ENCODE measurements at regions not wholly inside any gene's neighbourhood (a gene's known extent, or its start where the extent isn't known, plus 50 kb on each side); places are given as distances from the start of the nearest gene placed in this dataset.

DNA sequence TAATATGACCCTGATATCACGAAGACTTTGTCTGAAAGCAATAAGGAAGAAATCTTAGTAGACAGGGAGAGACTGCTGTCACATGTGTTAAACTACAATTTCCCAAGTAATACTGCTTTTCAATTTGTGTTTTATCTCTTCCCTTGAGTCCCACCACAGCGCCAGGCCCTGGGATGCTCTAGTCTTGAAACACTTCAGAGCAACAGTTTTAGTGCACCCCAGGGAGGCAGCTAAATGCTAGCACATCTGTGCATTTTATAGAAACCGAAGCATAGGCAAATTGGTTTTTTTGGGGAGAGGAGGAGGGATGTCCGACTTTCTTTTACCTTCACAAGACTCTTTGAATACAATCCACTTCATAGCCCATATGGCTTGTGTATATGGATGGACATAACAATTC, 550.0 kb upstream of the SYT4 start:
- BruUV-seq (replicated peaks) = no TSS peak
- no peak for DNase-seq
- no peak overlapping the region for H3K4me3 Mint-ChIP-seq (ENCODE audit: low read depth, unreplicated experiment)
- H3K27me3 Mint-ChIP-seq (ENCODE audit: unreplicated experiment) = no peaks in the 10 kb centered on the region
- TF ChIP-seq, protein P1, sequence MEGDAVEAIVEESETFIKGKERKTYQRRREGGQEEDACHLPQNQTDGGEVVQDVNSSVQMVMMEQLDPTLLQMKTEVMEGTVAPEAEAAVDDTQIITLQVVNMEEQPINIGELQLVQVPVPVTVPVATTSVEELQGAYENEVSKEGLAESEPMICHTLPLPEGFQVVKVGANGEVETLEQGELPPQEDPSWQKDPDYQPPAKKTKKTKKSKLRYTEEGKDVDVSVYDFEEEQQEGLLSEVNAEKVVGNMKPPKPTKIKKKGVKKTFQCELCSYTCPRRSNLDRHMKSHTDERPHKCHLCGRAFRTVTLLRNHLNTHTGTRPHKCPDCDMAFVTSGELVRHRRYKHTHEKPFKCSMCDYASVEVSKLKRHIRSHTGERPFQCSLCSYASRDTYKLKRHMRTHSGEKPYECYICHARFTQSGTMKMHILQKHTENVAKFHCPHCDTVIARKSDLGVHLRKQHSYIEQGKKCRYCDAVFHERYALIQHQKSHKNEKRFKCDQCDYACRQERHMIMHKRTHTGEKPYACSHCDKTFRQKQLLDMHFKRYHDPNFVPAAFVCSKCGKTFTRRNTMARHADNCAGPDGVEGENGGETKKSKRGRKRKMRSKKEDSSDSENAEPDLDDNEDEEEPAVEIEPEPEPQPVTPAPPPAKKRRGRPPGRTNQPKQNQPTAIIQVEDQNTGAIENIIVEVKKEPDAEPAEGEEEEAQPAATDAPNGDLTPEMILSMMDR (IDR thresholded peaks at IDR 0.05; ENCODE audit: unreplicated experiment) = no peak
- H3K36me3 Mint-ChIP-seq (ENCODE audit: insufficient read depth, unreplicated experiment) = no peaks in the 10 kb centered on the region
- H3K9me3 Mint-ChIP-seq (ENCODE audit: low read depth, unreplicated experiment) = no peaks in the 10 kb centered on the region
- intact Hi-C loops (cut with micrococcal nuclease; ENCODE audit: unreplicated experiment) = no loop called here
- H3K4me1 Mint-ChIP-seq (ENCODE audit: low read depth, unreplicated experiment) = no peaks in the 10 kb centered on the region
- CTCF ChIA-PET = no interaction called here
- no peak overlapping the region for H3K27ac Mint-ChIP-seq (ENCODE audit: unreplicated experiment)

DNA sequence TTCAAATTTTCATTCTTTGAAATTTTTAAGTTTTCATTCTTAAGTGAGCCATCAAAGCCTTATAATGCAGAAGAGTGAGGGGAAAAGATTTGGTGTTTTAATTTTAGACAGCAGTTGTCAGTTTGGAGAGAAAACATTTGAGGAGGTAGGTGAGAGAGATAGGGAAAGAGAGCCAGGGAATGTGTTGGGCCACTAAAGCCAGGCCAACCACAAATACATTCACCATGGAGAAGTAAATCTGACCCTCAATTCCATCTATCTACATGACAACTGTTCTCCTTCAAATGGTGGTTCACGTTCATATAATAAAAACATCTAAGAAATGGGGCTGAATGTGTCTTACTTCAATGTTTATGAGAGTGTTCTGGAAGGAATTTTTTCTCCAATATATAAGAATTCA, 553.0 kb upstream of the SYT4 start:
- CTCF ChIA-PET = no interaction called here
- TF ChIP-seq, protein P1 (IDR thresholded peaks at IDR 0.05; ENCODE audit: unreplicated experiment) = no peak
- H3K4me1 Mint-ChIP-seq (ENCODE audit: low read depth, unreplicated experiment) = no peaks in the 10 kb centered on the region
- no peak for DNase-seq
- no peak overlapping the region for H3K4me3 Mint-ChIP-seq (ENCODE audit: low read depth, unreplicated experiment)
- H3K36me3 Mint-ChIP-seq (ENCODE audit: insufficient read depth, unreplicated experiment) = no peaks in the 10 kb centered on the region
- H3K27ac Mint-ChIP-seq (ENCODE audit: unreplicated experiment) = no peak overlapping the region
- no peaks in the 10 kb centered on the region for H3K27me3 Mint-ChIP-seq (ENCODE audit: unreplicated experiment)
- intact Hi-C loops (cut with micrococcal nuclease; ENCODE audit: unreplicated experiment) = no loop called here
- H3K9me3 Mint-ChIP-seq (ENCODE audit: low read depth, unreplicated experiment) = no peaks in the 10 kb centered on the region
- no TSS peak for BruUV-seq (replicated peaks)

DNA sequence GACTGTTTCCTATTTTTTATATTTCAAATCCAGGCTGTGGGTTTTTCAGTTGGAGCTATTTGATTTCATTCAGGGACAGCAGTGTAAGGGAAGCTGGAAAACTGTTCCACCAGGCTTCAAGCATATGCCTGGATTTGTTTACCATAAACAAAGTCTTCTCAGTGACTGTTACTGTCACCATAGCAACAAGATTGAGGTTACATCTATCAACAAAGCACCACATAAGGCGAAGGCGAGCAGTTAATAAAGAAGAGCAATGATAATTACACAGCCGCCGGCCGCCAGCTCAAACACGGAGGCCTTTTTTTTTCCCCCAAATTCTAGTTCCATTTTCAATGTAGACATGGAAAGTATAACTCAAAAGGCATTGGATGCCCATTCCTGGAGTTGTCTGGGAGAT, 553.7 kb upstream of the SYT4 start:
- Mint-ChIP-seq H3K9me3 (ENCODE audit: low read depth, unreplicated experiment) (no peaks in the 10 kb centered on the region), H3K27me3 (ENCODE audit: unreplicated experiment) (no peaks in the 10 kb centered on the region), H3K36me3 (ENCODE audit: insufficient read depth, unreplicated experiment) (no peaks in the 10 kb centered on the region), H3K4me3 (ENCODE audit: low read depth, unreplicated experiment) (no peak overlapping the region), H3K4me1 (ENCODE audit: low read depth, unreplicated experiment) (no peaks in the 10 kb centered on the region), H3K27ac (ENCODE audit: unreplicated experiment) (no peak overlapping the region)
- TF ChIP-seq, protein P1 (IDR thresholded peaks at IDR 0.05; ENCODE audit: unreplicated experiment) = no peak
- no peak for DNase-seq
- no TSS peak for BruUV-seq (replicated peaks)
- CTCF ChIA-PET = no interaction called here
- intact Hi-C loops (cut with micrococcal nuclease; ENCODE audit: unreplicated experiment) = no loop called here

DNA sequence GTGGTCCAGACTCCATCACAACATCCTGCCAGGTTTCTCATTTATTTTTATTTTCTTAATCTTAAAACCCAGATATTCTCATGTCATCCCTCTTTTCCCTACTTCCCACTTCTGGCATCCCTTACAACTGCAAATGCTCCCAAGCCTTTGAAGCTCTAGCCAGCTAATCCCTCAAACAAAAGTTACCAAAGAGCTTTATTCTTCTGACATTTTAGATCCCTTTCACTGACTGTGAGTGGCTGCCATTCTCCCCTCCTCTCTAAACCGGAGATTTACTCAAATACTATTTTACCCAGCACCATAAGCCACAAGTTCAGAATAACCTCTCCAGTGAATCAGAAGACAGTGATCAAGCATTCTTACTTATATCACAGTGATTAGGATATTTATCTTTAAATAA, 569.0 kb upstream of the SYT4 start:
- H3K27ac Mint-ChIP-seq (ENCODE audit: unreplicated experiment) = no peak overlapping the region

More for the DNA sequence above, 569.0 kb upstream of the SYT4 start:
- intact Hi-C loops (cut with micrococcal nuclease; ENCODE audit: unreplicated experiment) = no loop called here
- Mint-ChIP-seq H3K4me1 (ENCODE audit: low read depth, unreplicated experiment) (no peaks in the 10 kb centered on the region), H3K36me3 (ENCODE audit: insufficient read depth, unreplicated experiment) (no peaks in the 10 kb centered on the region), H3K4me3 (ENCODE audit: low read depth, unreplicated experiment) (no peak overlapping the region), H3K27me3 (ENCODE audit: unreplicated experiment) (no peaks in the 10 kb centered on the region), H3K9me3 (ENCODE audit: low read depth, unreplicated experiment) (no peaks in the 10 kb centered on the region)
- TF ChIP-seq, protein P1 (IDR thresholded peaks at IDR 0.05; ENCODE audit: unreplicated experiment) = no peak
- BruUV-seq (replicated peaks) = no TSS peak
- no peak for DNase-seq
- CTCF ChIA-PET = interaction anchor here (0.6 kb wide), 1 partner anchor 238 kb away, joined by 4 read pairs; no protein-coding TSS in a partner anchor
